ENCODE measurements at regions not wholly inside any gene's neighbourhood (a gene's known extent, or its start where the extent isn't known, plus 50 kb on each side); places are given as distances from the start of the nearest gene placed in this dataset.

DNA sequence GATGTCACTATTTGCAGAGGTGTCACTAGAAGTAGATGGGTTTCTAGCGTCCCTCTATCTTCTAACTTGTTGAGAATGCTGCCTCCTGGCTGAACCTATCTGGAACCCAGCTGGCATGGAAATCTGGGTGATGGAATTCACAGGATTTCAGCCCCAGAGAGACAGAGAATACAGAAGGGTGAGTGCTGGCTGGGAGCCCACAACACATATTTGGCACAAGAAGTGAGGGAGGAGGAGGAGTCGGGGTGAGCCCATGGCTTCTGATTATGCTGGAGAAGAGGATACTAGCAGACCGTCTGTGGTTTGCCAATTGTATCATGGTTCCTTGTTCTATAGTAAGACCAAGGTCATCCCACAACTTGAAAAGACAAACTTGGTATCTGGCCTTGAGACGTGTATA lies 557.8 kb upstream of the SALL1 start:
- no peak for DNase-seq

DNA sequence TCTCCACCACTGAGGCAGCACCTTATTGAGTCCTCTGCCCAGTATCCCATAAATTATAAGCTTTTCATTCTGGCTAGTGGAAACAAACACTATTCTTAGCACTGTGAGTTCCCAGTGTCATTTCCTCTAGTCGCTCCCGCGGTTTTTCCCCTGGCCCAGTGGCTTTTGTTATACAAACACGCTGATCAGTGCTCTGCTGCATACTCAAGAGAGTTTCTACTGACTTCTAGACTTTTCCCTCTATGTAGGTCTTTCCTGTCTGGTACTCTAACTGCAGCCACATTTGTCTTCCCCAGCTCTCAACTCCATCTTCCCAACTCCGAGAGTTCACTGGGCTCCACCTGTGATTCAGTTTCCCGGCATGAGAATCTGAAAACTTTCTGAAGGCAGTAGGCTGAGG lies 556.6 kb upstream of the SALL1 start:
- DNase-seq: no peak

DNA sequence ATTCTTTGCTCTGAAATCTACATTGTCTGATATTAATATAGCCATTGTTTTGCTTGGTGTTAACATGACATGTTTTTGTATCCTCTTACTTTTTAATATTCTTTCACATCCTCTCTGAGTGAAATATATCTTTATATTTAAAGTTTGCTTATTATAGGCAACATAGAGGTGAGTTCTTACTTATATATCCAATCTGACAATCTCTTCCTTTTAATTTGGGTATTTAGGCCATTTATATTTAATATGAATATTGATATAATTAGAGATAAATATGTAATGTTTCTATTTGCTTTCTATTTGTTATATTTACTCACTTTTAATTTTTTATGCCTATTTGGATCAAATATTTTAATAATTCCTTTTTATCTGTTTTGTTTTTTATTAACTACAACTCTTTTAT lies 554.1 kb upstream of the SALL1 start:
- DNase-seq: no peak

DNA sequence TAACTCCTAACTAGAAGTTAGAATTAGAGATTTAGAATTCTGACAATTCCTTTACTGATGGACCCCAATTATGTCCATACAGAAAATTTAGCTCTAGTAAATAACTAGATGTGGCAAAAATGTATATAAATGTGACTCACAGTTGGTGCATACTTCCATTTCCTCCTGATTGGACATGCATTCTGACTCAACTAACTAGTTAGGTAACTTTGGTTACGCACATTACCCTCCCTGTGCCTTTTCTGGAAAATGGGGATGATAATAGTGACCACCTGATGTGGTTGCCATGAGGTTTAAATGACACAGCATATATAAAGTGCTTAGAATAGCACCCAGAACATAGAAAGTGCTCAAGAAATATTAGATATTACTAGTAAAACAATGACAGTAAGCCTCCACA lies 550.0 kb upstream of the SALL1 start:
- DNase-seq: no peak

DNA sequence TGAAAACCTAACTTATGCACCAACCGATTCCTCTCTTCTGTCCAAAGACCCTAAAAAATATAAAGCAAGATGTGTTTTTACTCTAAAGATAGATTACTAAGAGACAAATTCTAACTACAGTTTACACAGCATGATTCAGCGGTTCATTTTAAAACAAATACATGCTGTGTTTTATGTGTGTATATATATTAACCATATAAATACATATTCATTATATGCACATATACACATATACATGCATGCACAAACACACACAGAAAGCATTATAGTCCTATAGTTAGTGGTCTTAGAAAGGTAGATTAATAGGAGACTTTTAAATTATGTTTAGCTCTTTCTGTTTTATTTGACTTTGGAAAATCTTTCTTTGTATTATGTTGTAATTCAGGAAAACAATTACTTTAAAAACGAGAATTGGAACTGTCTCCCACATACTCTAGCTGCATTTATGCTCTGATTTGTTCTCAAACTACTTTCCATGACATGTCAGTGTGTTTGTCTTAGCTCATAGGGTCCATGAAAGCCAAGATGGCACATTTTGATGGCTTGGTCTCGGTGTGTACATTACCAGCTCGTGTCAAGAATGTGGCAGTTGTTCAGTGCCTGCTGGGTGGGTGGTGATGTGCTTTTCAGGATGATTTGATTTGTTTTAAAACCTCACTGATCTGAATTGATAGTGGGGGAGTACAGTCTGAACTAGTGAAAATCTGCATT lies 548.8 kb upstream of the SALL1 start:
- no peak for DNase-seq

DNA sequence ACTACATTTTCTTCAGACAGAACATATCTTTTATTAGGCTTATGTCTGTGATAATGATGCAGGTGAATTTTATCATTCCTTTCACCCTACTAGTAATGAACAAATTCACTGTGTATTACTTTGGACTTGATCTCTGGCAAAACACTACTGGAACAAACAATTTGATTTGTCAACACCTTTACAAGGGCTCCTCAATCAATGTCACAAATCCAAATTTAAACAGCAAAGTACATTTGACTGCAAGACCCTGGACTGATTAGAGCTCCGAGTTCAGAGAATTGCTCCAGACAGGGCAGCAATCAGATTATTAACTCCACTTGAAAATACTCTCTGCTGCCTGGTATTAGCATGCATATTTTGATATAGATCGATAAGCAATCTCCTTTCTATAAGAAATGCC lies 547.6 kb upstream of the SALL1 start:
- DNase-seq: no peak

DNA sequence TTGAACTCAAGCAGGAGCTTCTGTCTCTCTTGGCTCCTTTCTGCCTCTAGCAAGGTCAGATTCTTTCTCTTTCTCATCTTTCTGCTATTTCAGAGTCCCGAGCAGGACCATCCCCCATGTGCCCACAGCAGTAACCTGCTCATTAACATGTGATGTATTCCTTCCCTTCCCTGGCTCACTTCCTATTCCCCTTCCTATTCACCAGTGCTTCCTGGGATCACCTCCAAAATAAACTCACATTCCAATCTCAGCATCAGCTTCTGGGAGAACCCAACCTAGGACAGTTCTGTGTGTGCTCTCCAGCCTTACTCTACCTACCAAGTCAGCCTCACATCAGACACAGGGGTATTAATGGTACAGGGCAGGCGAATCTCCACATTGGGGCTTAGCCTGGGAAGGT lies 546.4 kb upstream of the SALL1 start:
- DNase-seq: no peak

DNA sequence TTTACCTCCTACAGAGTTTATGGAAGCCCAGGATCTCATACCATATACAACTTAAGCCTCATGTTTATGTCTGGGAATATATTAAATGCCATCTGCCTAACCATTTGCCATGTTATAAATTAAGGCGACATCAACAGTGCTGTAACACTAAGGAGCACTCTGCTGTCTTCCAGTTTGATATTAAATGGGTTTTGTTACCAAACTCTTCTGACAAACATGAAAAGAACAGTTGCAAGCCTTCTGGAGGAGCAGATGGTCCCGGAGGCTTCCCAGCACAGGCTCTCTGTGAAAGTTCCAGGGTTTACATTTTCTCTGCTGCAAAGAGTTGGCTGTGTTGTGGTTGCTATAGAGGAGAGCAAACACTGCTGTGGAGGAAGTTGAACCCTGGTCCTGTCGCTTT lies 545.3 kb upstream of the SALL1 start:
- DNase-seq: no peak

DNA sequence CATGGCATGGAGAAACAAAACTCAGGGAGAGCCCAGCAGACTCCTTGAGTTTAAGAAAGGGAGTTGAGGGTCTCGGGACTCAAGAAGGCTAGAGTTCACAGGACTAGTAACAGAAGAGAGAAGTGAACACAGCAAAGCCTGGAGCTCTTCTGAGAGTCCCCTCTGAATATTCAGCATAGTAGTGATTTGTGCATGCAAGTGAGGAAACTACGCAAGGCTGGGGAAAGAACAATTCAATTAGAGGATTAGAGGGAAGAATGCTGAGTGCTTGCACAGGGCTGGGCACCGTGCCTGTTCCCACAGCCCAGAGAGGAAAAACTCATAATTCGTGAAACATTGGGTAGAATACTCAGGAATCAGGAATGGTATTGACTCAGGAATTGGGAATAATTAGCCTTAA lies 540.0 kb upstream of the SALL1 start:
- DNase-seq: no peak

DNA sequence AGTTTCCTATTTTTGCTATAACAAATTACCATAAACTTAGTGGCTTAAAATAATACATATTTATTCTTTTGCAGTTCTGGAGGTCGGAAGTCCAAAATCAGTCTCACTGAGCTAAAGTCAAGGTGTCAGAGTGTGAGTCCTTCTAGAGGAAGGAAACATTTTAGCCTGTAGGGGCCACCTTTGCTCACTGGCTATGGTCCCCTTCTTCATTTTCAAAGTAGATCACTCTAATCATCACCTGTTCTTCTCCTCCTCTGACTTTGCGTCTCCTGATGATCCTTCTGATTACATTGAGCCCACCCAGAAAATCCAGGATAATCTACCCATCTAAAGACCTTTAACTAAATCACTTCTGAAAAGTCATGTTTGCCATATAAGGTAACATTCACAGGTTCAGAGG lies 534.4 kb upstream of the SALL1 start:
- no peak for DNase-seq

DNA sequence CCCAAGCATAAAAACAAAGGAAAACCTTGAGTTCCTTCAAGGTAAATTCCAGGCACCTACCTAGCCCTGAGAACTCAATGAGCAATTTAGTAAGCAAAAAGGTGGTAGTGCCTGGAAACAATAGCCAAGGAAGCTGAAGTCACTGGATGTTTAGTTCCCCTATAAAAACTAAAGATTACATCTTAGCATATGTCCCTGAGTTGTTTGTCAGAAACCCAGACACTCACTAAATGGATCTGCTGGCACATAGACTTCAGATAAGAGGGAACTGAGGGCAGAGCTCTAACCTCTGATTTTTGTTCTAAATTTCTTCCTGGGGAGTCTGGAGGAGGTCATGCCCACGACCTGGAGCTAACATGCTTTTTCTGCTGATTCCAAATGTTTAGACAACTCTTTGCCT lies 532.8 kb upstream of the SALL1 start:
- no peak for DNase-seq

DNA sequence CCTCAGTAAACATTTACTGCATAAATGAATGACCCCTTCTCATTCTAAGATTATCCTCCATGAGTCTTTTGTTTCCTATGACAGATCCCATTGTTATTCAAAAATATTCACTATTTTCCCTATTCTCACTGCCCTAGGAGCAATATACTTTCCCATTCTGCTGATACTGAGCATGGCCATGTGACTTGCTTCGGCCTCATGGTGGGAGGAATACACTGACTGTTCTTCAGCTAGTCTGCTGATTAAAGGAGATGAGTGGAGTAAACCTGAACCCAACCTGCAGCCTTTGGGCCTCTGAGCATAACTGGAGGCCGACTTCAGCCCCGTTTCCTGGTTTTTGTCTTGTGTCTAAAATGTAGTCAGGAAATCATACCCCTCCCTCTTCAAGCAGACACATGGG lies 531.8 kb upstream of the SALL1 start:
- DNase-seq: no peak

DNA sequence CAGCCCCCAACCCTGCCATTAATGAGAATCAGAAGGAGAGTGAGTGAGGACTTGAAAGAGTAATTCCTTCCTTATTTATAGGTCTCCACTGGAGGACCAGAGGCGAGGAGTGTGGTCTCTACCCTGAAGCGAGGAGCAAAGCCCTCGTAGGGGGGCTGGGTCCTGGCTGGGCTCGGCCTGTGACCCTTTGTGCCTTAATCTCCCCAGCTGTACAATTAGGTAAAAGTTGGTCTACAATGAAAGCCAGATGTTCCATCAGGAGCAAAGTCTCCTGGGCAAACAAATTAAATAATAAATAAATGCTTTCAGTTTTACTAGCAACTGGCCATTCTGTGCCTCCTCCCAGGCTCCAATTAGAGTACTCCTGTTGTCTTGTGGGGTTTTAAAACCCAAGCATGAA lies 523.5 kb upstream of the SALL1 start:
- DNase-seq: no peak

DNA sequence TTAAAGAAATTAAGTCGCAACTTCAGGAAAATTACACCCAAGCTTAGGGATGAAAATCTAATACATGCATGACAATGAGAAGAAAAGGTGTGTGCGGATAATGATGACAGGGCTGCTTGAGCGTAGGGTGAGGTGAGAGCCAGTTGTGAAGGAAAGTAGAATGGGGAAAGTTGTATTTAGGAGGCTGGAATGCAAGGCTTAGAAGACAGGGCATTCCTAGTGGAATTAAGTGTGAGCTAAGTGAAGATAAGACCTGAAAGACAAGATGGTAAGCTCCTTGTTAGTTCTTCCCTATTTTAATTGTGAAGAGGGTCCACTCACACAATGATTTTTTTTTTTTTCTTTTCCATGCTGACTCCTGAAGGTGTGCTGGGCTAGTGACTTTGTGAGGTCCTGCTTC lies 519.5 kb upstream of the SALL1 start:
- DNase-seq: no peak

DNA sequence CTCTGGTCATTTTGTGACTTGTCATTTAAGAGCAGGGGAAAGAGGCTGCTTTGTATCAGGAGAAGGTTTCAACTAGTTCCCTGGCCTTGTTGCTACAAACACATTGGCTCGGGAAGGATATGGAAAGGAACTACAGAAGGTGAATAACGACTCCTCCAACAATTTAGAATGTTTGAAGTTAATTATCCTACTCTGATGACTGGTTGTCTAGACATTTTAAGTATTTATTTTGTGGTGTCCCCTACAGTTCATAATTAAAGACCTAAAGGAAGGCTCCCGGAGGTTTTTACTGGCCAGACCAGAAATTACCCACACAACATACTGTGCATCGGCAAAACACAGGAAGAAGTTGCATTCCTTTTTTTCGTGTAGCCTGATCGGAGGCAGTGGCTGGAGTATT lies 515.8 kb upstream of the SALL1 start:
- no peak for DNase-seq

DNA sequence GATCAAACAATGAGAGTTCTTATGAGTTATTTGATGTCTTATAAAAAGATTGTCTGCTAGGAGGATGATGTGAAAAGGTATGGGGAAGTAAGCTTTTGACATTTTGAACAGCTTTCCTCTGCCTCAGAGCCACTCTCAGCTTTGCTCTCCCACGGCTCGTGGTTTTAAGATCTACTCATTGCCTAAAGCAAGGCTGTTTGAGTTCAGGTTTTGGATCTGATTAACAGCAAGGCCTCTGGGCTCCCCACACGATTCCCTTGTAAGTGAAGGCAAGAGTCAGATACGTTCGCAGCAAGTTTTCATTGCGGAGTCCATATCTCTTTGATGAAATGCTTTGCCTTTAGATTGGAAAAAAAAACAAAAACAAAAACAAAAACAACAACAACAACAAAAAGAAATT lies 515.0 kb upstream of the SALL1 start:
- DNase-seq: no peak

DNA sequence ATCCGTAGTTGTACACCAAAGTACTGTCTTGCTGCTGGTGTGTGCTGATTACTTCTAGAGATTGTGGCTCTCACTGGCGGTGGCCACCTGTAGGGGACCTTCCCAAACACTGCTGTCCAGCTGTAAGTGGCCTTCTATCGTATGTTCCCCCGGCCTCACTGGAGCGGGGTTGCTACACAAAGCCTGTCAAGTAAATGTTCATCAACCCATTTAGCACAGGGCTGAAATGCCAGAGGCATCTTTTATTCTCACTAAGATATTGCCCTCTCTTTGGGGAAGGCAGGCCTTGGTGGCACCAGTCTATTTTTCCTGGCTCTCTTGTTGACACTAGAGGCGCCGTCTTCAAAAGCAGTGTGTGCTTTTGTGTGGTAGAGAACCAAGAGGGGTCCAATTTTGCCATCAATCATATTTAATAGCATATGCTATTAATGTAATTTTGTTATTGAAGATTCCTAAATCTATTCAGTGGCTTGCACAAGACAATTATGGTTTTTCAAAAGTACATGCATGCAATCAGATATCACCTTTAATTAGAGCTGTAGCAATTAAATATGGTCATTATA lies 514.4 kb upstream of the SALL1 start:
- DNase-seq: no peak

DNA sequence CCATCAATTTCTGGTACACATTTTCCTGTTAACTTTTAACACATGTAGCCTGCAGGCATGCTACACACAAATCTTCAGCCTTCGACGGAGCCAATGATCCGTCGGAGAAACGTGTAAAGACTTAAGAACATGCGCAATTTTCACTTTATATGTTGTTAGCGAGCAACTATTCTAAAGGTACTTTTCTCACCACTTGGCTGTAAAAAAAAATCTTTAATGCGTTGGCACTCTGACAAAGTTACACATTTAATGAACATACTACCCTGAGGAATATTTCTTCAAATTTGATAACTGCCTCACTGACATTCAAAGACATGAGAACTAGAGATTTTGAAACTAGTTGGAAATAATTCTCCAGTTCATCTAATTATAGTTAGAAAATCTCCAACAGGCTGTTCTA lies 507.5 kb upstream of the SALL1 start:
- no peak for DNase-seq

DNA sequence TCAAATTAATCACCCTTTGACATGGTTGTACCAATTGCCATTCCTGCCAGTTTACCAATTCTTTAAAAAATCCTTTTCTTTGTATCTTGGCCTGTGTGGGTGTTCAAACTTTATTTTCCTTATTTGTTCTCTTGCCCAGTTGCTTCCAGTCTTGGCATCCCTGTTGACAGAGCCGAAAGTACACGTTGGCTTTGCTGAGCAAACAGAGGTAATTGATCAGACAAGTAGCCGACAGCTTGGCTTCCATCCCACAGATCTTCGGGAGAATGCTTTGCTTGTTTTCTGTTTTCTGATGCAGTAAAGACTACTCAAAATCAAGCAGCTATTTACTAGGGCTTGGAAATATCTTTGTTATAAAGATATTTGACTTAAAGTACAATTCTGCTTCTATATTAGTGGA lies 506.8 kb upstream of the SALL1 start:
- DNase-seq: no peak

DNA sequence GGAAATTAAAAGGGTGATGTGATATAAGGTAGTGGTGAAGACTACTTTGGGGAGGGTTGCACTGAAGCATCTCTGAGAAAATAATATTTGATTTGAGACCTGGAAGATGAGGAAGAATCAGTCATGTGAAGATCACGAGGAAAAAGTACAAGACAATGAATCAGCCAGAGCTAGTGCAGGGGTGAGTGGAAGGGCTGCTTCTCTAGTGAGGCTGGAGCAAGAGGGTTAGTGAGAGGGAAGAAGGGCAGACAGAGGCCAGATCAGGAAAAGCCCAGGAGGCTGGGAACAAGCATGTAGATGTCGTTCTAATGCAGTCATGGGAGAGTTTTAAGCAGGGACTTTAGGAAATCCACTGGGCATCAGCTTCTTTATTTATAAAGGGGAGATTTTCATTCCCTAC lies 504.2 kb upstream of the SALL1 start:
- DNase-seq: no peak

DNA sequence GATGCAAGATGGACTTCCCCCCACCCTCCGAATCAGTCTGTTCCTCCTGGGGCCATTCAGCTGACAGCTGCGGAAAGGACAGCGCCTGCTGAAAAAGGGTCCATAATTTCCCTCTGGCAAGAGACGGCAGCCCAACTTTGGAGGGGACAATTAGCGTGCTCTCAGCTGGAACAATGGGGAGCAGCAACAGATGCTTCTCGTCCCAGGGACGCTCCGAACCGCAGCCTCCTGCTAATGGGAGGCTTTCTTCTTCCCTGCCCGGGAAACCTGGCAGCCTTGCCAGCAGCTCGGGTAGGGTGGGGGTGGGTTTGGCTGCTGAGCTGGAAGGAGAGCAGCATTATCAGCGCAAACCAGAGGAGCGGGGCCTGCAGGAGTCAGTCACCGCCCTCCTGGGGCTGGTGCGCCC lies 500.0 kb upstream of the SALL1 start:
- no peak for DNase-seq

DNA sequence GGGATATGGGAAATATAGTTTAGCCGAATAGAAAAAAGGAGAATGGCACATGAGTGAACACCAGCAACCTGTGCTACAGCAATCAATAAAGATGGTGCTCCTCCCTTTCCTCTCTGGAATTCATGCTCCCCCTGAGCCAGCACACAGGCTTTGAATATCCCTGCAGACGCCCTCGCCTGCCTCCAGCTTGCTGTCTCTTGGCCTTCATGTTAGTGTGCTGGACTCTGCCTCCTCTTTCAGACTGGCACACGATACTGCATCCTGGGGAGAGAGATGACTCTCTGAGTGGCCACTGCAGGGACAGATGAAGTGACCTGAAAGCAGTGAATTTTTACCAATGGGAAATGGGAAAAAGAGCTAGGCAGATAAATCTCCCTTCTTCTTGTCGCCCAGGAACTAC lies 498.6 kb upstream of the SALL1 start:
- DNase-seq: no peak

DNA sequence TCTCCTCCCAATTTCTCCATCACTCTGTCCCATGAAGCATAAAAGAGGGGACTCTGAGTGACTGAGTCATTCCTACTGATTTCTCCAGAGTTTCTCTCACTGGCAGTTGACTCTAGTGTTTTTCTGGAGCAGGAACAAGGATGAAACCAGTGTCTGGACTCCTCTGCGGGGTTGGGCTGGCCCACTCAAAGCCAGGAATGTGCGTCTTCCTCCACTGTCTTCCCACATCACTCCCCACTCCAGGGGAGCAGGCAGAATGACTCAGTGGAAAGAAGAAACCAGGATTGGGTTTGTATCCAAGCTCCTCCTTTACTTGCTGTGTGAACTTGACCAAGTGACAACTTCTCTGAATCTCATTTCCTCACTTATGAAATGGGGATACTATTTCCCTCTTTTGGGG lies 497.5 kb upstream of the SALL1 start:
- DNase-seq: no peak

DNA sequence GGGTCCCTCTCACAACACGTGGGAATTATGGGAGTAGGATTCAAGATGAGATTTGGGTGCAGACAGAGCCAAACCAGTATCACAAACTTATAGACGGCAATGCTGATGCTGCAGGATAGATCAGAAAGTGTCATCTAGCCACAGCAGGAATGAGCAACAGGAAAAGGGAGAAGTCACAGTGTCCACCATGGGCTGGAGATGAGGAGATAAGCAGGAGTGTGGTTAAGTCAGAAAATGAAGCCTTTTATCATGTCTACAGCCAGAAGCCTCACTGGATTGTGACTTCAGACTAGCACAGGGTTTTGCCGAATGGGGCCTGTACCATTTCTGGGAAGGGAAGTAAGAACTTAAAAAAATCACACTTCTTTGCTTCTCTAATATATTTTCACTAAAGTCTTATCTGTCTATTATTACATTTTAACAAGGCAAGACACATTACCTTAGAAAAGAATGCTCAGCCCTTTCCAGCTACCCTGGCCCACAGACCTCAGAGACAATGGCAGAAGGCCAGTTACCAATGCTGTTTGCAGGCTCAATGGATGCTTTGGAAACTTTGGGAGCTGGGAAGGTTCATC lies 490.2 kb upstream of the SALL1 start:
- DNase-seq: no peak

DNA sequence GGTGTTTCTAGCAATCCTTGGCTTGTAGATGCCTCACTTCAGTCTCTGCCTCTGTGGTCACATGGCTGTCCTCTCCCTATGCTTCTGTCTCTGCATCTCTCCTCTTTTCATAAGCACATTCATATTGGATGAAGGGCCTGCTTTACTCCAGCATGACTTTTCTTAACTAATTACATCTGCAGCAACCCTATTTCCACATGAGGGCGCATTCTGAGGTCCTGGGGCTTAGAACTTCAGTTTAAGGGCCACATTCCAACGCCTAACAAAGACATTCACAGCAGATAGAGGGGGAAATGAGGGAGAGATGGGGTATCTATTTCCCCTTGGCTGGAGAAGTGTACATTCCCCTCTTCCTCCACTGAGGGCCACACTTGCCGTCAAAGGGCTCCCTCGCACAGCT lies 489.1 kb upstream of the SALL1 start:
- DNase-seq: no peak

Measured in stimulated activated CD4-positive, alpha-beta T cell treated with anti-CD3 and anti-CD28 coated beads, Interleukin-12 subunit alpha, Interleukin-12 subunit beta, amount 100 ng/mL, for 4 hours (primary cell).